ENCODE measurements at regions not wholly inside any gene's neighbourhood (a gene's known extent, or its start where the extent isn't known, plus 50 kb on each side); places are given as distances from the start of the nearest gene placed in this dataset.

GRCh38 chr9:73682789-73683188 is 531.1 kb downstream of the ANXA1 start:
- no peak for DNase-seq

- DNase-seq = no peak
Observed at GRCh38 chr9:73683862-73684591, 532.4 kb downstream of the ANXA1 start.

GRCh38 chr9:73684601-73685000 is 532.9 kb downstream of the ANXA1 start:
- DNase-seq = no peak

DNA sequence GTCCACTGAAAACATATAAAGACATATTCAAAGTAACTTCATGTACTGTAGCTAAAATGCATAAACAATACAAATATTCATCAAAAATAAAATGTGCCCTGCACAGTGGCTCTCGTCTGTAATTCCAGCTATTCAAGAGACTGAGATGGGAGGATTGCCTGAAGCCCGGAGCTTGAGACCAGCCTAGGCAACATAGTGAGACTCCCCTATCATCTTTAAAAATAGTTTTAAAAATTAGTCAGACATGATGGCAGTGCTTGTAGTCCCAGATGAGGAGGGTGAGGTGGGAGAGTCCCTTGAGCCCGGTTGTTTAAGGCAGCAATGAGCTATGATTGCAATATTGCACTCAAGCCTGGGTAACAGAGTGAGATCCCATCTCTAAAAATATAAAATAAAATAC is 534.1 kb downstream of the ANXA1 start:
- no peak for DNase-seq

GRCh38 chr9:73689051-73689870 is 537.6 kb downstream of the ANXA1 start:
- no peak for DNase-seq

DNA sequence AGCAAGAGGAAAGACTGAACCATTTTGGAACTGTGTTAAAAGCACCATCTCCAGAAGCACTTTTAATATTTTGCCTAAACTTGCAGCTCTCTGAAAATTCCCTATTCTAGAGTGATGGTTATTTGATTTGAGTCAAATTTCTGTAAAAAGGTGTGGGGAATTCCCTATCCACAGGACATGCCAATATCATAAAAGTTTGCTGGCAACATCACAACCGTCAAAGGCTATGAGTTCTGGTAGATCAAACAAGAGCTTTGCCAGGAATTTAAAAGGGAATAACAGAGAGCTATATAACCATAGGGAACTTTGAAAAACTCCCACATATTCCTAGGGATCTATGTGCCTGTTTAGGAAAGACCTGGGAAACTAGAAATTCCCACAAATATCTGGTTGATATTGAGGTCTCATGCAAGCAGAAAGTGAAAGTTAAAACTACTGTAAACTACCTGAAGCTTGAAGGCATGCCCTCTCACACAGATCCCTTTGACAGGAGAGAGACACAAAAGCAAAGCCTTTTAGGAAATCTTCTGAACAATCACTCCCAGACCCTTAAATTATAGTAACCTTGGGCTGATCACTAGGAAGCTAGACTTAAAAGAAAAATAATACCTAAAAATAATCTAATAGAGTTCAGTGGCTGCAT is 549.9 kb downstream of the ANXA1 start:
- DNase-seq = no peak

DNA sequence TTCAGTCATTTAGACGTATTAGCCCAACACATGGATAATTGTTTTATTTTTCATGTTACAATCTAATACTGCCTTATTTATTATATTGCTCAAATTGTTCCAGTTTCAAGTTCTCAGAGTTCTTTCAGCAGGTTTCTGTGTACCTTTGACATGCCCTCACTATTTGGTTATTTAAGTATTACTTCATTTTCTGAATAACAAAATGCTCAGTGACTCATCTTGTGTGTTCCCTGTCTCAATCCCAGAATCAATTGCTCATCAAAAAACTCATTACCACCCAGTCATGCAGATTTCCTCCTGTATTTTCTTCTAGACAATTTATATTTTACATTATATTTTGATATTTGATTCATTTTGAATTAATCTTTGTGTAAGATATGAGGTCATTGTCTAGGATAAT is 562.6 kb downstream of the ANXA1 start:
- DNase-seq = no peak

DNA sequence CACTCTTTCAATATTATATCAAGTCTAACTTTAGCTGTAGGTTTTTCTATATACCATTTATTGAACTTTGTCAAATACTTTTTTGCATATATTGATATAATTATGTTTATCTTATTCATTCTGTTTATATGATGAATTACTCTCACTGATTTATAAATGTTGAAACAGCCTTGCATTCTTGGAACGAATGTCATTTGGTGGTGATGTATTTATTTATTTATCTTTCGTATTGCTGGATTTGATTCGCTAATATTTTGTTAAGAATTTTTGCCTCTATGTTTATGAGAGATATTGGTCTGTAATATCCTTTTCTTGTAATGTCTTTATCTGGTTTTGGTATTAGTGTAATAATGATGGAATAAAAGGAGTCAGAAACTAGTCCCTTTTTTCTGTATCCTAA is 563.9 kb downstream of the ANXA1 start:
- DNase-seq = no peak

DNA sequence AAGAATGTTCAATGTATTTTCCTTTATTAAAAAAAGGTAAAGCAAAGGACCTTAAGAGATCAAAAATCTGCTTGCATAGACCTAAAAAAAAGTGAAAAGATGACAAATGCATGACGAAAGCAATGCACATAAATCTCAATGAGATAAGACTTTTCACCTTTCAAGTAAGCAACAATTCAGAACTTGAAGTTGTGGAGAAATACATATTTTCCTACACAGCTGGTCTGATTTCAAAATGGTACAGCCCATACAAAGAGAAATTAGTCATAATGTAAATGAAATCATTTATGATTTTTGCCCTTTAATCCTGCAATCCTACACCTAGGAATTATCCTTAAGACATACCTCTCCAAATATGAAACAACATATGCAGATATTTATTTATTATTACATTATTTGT is 568.0 kb downstream of the ANXA1 start:
- no peak for DNase-seq

DNA sequence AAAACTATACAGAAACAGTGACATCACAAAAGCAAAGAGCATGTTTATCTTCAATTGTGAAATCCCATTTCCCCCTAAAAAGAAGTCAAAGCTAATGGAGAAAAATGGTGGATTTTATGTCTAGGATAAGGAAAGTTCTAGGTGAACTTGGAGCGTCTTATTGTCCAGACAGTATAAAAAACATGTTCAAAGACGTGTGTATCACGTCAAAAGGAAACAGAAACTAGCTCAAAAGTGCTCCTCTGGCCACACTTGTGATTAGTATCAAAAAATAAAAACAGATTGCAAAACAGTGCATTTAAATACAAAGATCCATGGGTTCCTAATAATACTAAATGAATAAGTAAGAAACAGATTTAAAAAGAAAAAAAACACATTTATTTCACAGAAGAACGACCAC is 568.9 kb downstream of the ANXA1 start:
- DNase-seq = no peak

- DNase-seq = no peak
Observed at GRCh38 chr9:73736270-73736669, 584.6 kb downstream of the ANXA1 start.

DNA sequence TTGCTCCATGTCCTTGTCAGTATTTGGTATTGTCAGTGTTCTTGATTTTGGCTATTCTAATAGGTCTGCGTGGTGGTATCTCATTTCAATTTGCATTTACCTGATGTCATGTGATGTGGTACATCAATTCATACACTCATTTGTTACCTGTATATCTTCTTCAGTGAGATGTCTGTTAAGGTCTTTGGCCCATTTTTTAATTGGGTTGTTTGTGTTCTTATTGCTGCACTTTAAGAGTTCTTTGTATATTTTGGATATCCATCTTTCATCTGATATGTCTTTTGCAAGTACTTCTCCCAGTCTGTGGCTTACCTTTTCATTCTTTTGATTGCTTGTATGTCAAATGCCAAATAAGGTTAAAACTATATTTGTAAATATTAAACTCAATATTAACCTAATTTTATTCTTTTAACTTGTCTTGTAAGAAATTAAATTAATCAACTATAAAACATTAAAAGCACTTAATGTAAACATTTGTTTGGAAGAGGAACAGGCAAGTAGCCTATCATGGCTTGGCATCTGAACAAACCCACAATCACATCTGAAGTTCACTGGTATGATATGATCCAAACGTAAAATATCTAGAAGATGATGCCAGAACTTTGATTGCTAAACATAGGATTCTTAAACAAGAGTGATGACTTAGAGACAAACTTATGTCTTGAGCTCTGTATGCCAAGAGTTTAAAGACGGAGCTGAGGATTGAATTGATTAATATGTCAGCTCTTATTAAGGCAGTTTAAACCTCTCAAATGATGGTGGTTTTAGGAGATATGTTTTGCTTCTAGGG is 587.3 kb downstream of the ANXA1 start:
- no peak for DNase-seq

DNA sequence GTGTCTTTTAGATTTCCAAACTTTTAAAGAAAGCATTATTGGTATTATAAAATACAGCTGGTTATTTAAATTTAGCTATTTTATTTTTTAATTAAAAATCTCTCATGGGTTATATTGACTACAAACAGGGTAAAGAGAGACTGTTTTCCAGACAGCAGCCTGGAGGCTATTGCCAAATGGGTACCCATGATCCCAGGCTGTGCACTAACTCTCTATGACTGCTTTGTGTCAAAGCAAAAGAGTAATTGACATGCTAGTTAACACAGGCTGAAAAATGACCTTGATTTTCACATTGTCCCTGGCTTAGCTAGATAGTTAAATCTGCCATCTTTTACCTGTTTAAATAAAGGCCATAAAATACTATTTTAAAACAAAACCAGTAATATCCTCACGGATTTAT is 589.7 kb downstream of the ANXA1 start:
- DNase-seq = no peak

GRCh38 chr9:73742412-73742811 is 590.7 kb downstream of the ANXA1 start:
- no peak for DNase-seq

GRCh38 chr9:73743826-73744225 is 592.2 kb downstream of the ANXA1 start:
- DNase-seq = no peak

- DNase-seq = no peak
Observed at GRCh38 chr9:73745598-73745997, 593.9 kb downstream of the ANXA1 start.

- DNase-seq = no peak
Observed at GRCh38 chr9:73753171-73753570, 601.5 kb downstream of the ANXA1 start.

DNA sequence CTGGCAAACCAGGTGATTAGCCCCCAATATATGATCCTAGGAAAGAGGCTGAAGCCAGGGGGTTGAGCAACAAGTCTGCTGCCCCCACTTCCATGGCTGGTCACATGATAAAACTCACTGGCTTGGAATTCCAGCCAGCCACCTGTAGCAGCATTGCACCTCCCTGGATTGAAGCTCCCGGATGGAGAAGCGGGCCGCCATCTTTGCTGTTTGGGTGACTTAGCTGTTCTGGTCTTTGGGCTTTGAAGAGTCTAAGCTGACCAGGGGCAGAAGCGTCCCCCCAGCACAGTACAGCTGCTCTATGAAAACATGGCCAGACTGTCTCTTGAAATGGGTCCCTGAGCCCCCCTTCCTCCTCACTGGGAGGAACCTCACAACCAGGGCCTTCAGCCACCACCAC is 610.2 kb downstream of the ANXA1 start:
- no peak for DNase-seq

- DNase-seq = no peak
Observed at GRCh38 chr9:73773896-73774295, 622.2 kb downstream of the ANXA1 start.

DNA sequence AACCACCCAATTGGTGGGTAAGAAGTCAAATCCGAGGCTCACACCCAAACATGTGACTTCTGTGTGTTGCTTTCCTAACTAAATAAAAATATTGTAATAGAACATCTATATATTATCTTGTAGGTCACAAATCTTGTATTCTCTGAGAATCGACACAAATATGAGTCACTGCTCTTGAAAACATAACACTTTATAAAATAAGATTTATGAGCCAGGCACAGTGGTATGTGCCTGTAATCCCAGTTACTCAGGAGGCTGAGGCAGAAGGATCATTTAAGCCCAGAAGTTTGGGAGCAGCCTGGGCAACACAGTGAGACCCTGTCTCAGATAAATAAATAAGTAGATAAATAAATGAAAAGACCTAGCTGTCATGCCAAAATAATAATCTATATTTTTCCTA is 624.1 kb downstream of the ANXA1 start:
- no peak for DNase-seq

GRCh38 chr9:73780916-73781315 is 629.3 kb downstream of the ANXA1 start:
- DNase-seq = no peak

DNA sequence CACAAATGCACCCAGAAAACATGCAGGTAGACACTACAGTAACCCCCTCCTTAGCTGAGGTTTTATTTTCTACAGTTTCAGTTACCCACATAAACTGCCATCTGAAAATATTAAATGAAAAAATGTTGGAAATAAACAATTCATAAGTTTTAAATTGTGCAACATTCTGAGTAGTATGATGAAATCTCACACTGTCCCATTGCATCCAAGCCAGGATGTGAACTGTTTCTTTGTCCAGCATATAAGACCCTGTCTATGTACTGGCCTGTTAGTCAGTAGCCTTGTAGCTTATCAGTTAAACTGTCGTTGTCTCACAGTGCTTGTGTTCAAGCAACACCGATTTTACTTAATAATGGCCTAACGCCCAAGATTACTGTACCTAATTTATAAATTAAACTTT is 630.5 kb downstream of the ANXA1 start:
- no peak for DNase-seq

GRCh38 chr9:73799446-73799845 is 647.8 kb downstream of the ANXA1 start:
- no peak for DNase-seq

All from CD4-positive, alpha-beta T cell treated with Interleukin-4 for 4 hours (primary cell).